H9 (cell line): ENCODE measurements at regions not wholly inside any gene's neighbourhood (a gene's known extent, or its start where the extent isn't known, plus 50 kb on each side); places are given as distances from the start of the nearest gene placed in this dataset.
"Not testable (repeated sequence)": the region's sequence is repeated elsewhere in the genome, so short reads cannot be mapped to it uniquely, and the experiment has no call there.

ENCODE experiments used
- DNase-seq: peaks from one replicate; pipeline ENCODE4 v3.0.0-alpha.2; 2017
- H2AFZ ChIP-seq: one replicate; pipeline ENCODE4 v1.6.1; 2013; ENCODE audit warnings: mild to moderate bottlenecking, low read length, control low read depth, moderate library complexity
- H2AK5ac ChIP-seq: 2 replicates; pipeline ENCODE4 v1.6.1; 2013; ENCODE audit warnings: low read length, control low read depth, mixed read lengths; ENCODE audit not compliant: insufficient read length
- H2BK120ac ChIP-seq: one replicate; pipeline ENCODE4 v1.6.1; 2013; ENCODE audit warnings: low read depth, mild to moderate bottlenecking, low read length, control low read depth, inconsistent platforms; ENCODE audit not compliant: poor library complexity, severe bottlenecking
- H2BK12ac ChIP-seq: 2 replicates; pipeline ENCODE4 v1.6.1; 2013; ENCODE audit warnings: low read length, control low read depth, mixed read lengths, low read depth; ENCODE audit not compliant: insufficient read length
- H2BK15ac ChIP-seq: 2 replicates; pipeline ENCODE4 v1.6.1; 2013; ENCODE audit warnings: low read depth, low read length, control low read depth
- H2BK20ac ChIP-seq: one replicate; pipeline ENCODE4 v1.6.1; 2013; ENCODE audit warnings: low read depth, mild to moderate bottlenecking, low read length, control low read depth, inconsistent platforms; ENCODE audit not compliant: poor library complexity, severe bottlenecking
- H2BK5ac ChIP-seq: 2 replicates; pipeline ENCODE4 v1.6.1; 2013; ENCODE audit warnings: low read length, control low read depth, mixed read lengths; ENCODE audit not compliant: insufficient read length
- H3K14ac ChIP-seq: 2 replicates; pipeline ENCODE4 v1.6.1; 2013; ENCODE audit warnings: low read length, control low read depth; ENCODE audit not compliant: insufficient read depth
- H3K18ac ChIP-seq: 2 replicates; pipeline ENCODE4 v1.6.1; 2013; ENCODE audit warnings: low read depth, mild to moderate bottlenecking, mixed read lengths, low read length, control low read depth; ENCODE audit not compliant: insufficient read length
- H3K23ac ChIP-seq: 2 replicates; pipeline ENCODE4 v1.6.1; 2013; ENCODE audit warnings: low read length, control low read depth, mixed read lengths, low read depth; ENCODE audit not compliant: insufficient read length
- H3K23me2 ChIP-seq: 2 replicates; pipeline ENCODE4 v1.6.1; 2013; ENCODE audit warnings: low read depth, mild to moderate bottlenecking, mixed read lengths, low read length, control low read depth; ENCODE audit not compliant: insufficient read length, poor library complexity, severe bottlenecking
- H3K27ac ChIP-seq: 2 replicates; pipeline ENCODE4 v1.5.1; 2013; ENCODE audit warnings: low read length, control low read depth, mixed read lengths, low read depth; ENCODE audit not compliant: insufficient read length
- H3K27me3 ChIP-seq: 2 replicates; pipeline ENCODE4 v1.6.1; 2013; ENCODE audit warnings: low read length, control low read depth, inconsistent platforms; ENCODE audit not compliant: insufficient read depth
- H3K4ac ChIP-seq: 2 replicates; pipeline ENCODE4 v1.6.1; 2013; ENCODE audit warnings: low read depth, mild to moderate bottlenecking, control low read depth, inconsistent platforms, low read length, moderate library complexity
- H3K4me1 ChIP-seq: 2 replicates; pipeline ENCODE4 v1.6.1; 2013; ENCODE audit warnings: low read length, control low read depth, inconsistent platforms; ENCODE audit not compliant: insufficient read depth
- H3K4me2 ChIP-seq: 2 replicates; pipeline ENCODE4 v1.6.1; 2013; ENCODE audit warnings: low read length, control low read depth, mixed read lengths; ENCODE audit not compliant: insufficient read length, insufficient read depth
- H3K56ac ChIP-seq: 2 replicates; pipeline ENCODE4 v1.6.1; 2013; ENCODE audit warnings: low read depth, mild to moderate bottlenecking, mixed read lengths, low read length, control low read depth; ENCODE audit not compliant: insufficient read length
- H3K79me1 ChIP-seq: 2 replicates; pipeline ENCODE4 v1.6.1; 2013; ENCODE audit warnings: low read depth, mild to moderate bottlenecking, moderate library complexity, low read length, control low read depth, inconsistent platforms; ENCODE audit not compliant: insufficient read depth, poor library complexity, severe bottlenecking
- H3K79me2 ChIP-seq: 2 replicates; pipeline ENCODE4 v1.6.1; 2013; ENCODE audit warnings: low read length, control low read depth, inconsistent platforms; ENCODE audit not compliant: insufficient read depth
- H3K9ac ChIP-seq: 2 replicates; pipeline ENCODE4 v1.6.1; 2013; ENCODE audit warnings: low read length, control low read depth, mixed read lengths; ENCODE audit not compliant: insufficient read length; ENCODE audit errors: extremely low read depth
- H3K9me3 ChIP-seq: one replicate; pipeline ENCODE4 v1.6.1; 2013; ENCODE audit warnings: low read depth, low read length, inconsistent platforms; ENCODE audit not compliant: control insufficient read depth
- H3T11ph ChIP-seq: one replicate; pipeline ENCODE4 v1.6.1; 2013; ENCODE audit warnings: mild to moderate bottlenecking, low read length, control low read depth, inconsistent platforms
- H4K20me1 ChIP-seq: one replicate; pipeline ENCODE4 v1.6.1; 2013; ENCODE audit not compliant: control insufficient read depth, insufficient read length, insufficient read depth
- H4K5ac ChIP-seq: 2 replicates; pipeline ENCODE4 v1.6.1; 2013; ENCODE audit warnings: low read depth, mild to moderate bottlenecking, mixed read lengths, low read length, control low read depth; ENCODE audit not compliant: insufficient read length
- H4K8ac ChIP-seq: replicated peaks from 2 replicates; pipeline ENCODE4 v1.6.1; 2013; ENCODE audit warnings: low read length, control low read depth, mixed read lengths, low read depth; ENCODE audit not compliant: insufficient read length
- H4K91ac ChIP-seq: 2 replicates; pipeline ENCODE4 v1.6.1; 2013; ENCODE audit warnings: low read depth, mild to moderate bottlenecking, moderate library complexity, mixed read lengths, low read length, control low read depth; ENCODE audit not compliant: insufficient read length
- H3K27ac Mint-ChIP-seq, 3 experiments: 2 replicates in 2 of 3; 3 replicates in 1 of 3; pipeline ENCODE4 v1.8.0; 2020 to 2021; ENCODE audit warnings: mixed read lengths in 3 of 3, mild to moderate bottlenecking in 1 of 3, moderate library complexity in 1 of 3
- H3K27me3 Mint-ChIP-seq: 2 replicates; pipeline ENCODE4 v1.8.0; 2021; ENCODE audit warnings: low read depth, mild to moderate bottlenecking, moderate library complexity, mixed read lengths
- H3K36me3 Mint-ChIP-seq, 3 experiments: 2 replicates in 2 of 3; 3 replicates in 1 of 3; pipeline ENCODE4 v1.8.0; 2020 to 2021; ENCODE audit warnings: low read depth in 3 of 3, mixed read lengths in 3 of 3; ENCODE audit not compliant: insufficient read depth in 1 of 3
- H3K4me1 Mint-ChIP-seq, 2 experiments: 2 replicates each; pipeline ENCODE4 v1.8.0; 2020; ENCODE audit warnings: mixed read lengths in 2 of 2
- H3K4me3 Mint-ChIP-seq, 2 experiments: 2 replicates in 1 of 2; 3 replicates in 1 of 2; pipeline ENCODE4 v1.8.0; 2020 to 2021; ENCODE audit warnings: mild to moderate bottlenecking in 2 of 2, mixed read lengths in 2 of 2, moderate library complexity in 1 of 2
- H3K9me3 Mint-ChIP-seq, 2 experiments: 2 replicates in 1 of 2; 3 replicates in 1 of 2; pipeline ENCODE4 v1.8.0; 2020; ENCODE audit warnings: mild to moderate bottlenecking in 2 of 2, mixed read lengths in 2 of 2, moderate library complexity in 1 of 2
- CTCF ChIP-seq: fragments of 200-600 bp; sonication (generic); conservative IDR thresholded peaks from 3 replicates; pipeline ENCODE4 v1.8.0; 2021; ENCODE audit warnings: antibody characterized with exemption, mild to moderate bottlenecking
- WGBS: extraction: QIAGEN DNeasy Blood & Tissue Kit; methylation state at CpG from one replicate; pipeline ENCODE4 v1.1.7; 2013; ENCODE audit warnings: missing lambda C conversion rate, low lambda C conversion rate, mixed read lengths; ENCODE audit not compliant: insufficient read length; ENCODE audit errors: extremely low coverage; 5-methylcytosine and 5-hydroxymethylcytosine counted together

- no peaks in the 10 kb centered on the region; the same call in 1 of the 2 replicates for H3K27me3 Mint-ChIP-seq
- no peak overlapping the region for H3K4me3 Mint-ChIP-seq
- Histone ChIP-seq H3K9me3 (no peaks in the 10 kb centered on the region), H4K91ac (no peak overlapping the region), H3K4me1 (no peaks in the 10 kb centered on the region), H4K8ac (no peak overlapping the region), H2AK5ac (no peak overlapping the region), H4K20me1 (no peaks in the 10 kb centered on the region), H3K18ac (no peak overlapping the region), H2BK12ac (no peak overlapping the region), H2BK120ac (no peak overlapping the region), H3K23me2 (no peaks in the 10 kb centered on the region), H2BK15ac (no peak overlapping the region), H3K56ac (no peak overlapping the region), H2BK20ac (no peak overlapping the region), H3K4me2 (no peak overlapping the region), H3K79me2 (no peaks in the 10 kb centered on the region), H2BK5ac (no peak overlapping the region), H2AFZ (no peak overlapping the region), H3K23ac (no peak overlapping the region), H3T11ph (no peak overlapping the region), H3K27ac (no peak overlapping the region), H3K27me3 (no peaks in the 10 kb centered on the region), H4K5ac (no peak overlapping the region), H3K4ac (no peak overlapping the region), H3K14ac (no peak overlapping the region), H3K79me1 (no peaks in the 10 kb centered on the region), H3K9ac (no peak overlapping the region)
- no peaks in the 10 kb centered on the region for H3K4me1 Mint-ChIP-seq
- H3K36me3 Mint-ChIP-seq = no peaks in the 10 kb centered on the region
- DNase-seq = no peak
- TF ChIP-seq CTCF = no peak
- no peaks in the 10 kb centered on the region for H3K9me3 Mint-ChIP-seq
- 100% methylated on average over 1 of the region's 2 CpGs for WGBS
- H3K27ac Mint-ChIP-seq = no peak overlapping the region
These were observed 478.3 kb downstream of the FRK start for GRCh38 chr6:115582386-115582785.

GRCh38 chr6:115579565-115579964 is 481.1 kb downstream of the FRK start:
- H3K27me3 Mint-ChIP-seq, H4K91ac ChIP-seq, H2BK5ac ChIP-seq, H4K20me1 ChIP-seq, H3K27ac ChIP-seq, H3K27me3 ChIP-seq, H3K14ac ChIP-seq, H3K9ac ChIP-seq, H3K56ac ChIP-seq, H3K4me1 Mint-ChIP-seq, H3K23ac ChIP-seq, H3T11ph ChIP-seq, H3K9me3 ChIP-seq, H3K4me3 Mint-ChIP-seq, H3K4me2 ChIP-seq, H3K4me1 ChIP-seq, H3K79me2 ChIP-seq, H3K4ac ChIP-seq, H3K9me3 Mint-ChIP-seq, H2BK120ac ChIP-seq, H3K36me3 Mint-ChIP-seq, H4K5ac ChIP-seq, H2BK20ac ChIP-seq, H3K18ac ChIP-seq, H2AFZ ChIP-seq, H4K8ac ChIP-seq, H3K27ac Mint-ChIP-seq, DNase-seq, H2BK12ac ChIP-seq, H3K79me1 ChIP-seq, H2BK15ac ChIP-seq, H2AK5ac ChIP-seq, H3K23me2 ChIP-seq: not testable (repeated sequence)
- WGBS = no CpG with 5 or more reads among the region's 2 CpGs
